GM23338 (cell line): ENCODE measurements at regions not wholly inside any gene's neighbourhood (a gene's known extent, or its start where the extent isn't known, plus 50 kb on each side); places are given as distances from the start of the nearest gene placed in this dataset.
"Not testable (repeated sequence)": the region's sequence is repeated elsewhere in the genome, so short reads cannot be mapped to it uniquely, and the experiment has no call there.

Experiments
- CREB1 ChIP-seq: fragments of 250-450 bp; sonication (Bioruptor Pico); IDR thresholded peaks from 2 replicates; pipeline ENCODE4 v1.5.0; 2020; ENCODE audit warnings: low read depth, mild to moderate bottlenecking, moderate library complexity
- CTCF ChIP-seq, 2 experiments: fragments of 200-600 bp in 1 of 2; sonication (generic) in 1 of 2; conservative IDR thresholded peaks; 2 replicates each; pipeline versions ENCODE4 v1.5.1 to v1.6.1; 2016 to 2017; ENCODE audit warnings: antibody characterized with exemption in 2 of 2, low read depth in 2 of 2, mild to moderate bottlenecking in 2 of 2, moderate library complexity in 1 of 2
- ETS1 ChIP-seq: IDR thresholded peaks from 2 replicates; pipeline ENCODE4 v1.6.1; 2016; ENCODE audit warnings: antibody characterized with exemption
- EZH2 ChIP-seq: fragments of 200-600 bp; sonication (generic); IDR thresholded peaks from one replicate; pipeline ENCODE4 v1.8.0; 2017; ENCODE audit warnings: antibody characterized with exemption, mild to moderate bottlenecking, low read depth; ENCODE audit not compliant: unreplicated experiment
- EZH2phosphoT487 ChIP-seq: fragments of 200-600 bp; sonication (generic); IDR thresholded peaks from one replicate; pipeline ENCODE4 v1.8.1; 2018; ENCODE audit warnings: antibody characterized with exemption; ENCODE audit not compliant: unreplicated experiment
- JUNB ChIP-seq: IDR thresholded peaks from one replicate; pipeline ENCODE4 v1.6.1; 2016; ENCODE audit warnings: antibody characterized with exemption; ENCODE audit not compliant: unreplicated experiment
- NANOG ChIP-seq: IDR thresholded peaks from 2 replicates; pipeline ENCODE4 v1.6.1; 2016; ENCODE audit warnings: antibody characterized with exemption, borderline replicate concordance
- POLR2AphosphoS5 ChIP-seq: IDR thresholded peaks from 2 replicates; pipeline ENCODE4 v1.6.1; 2016; ENCODE audit warnings: antibody characterized with exemption, low read depth
- REST ChIP-seq: IDR thresholded peaks from one replicate; pipeline ENCODE4 v1.6.1; 2018; ENCODE audit warnings: antibody characterized with exemption; ENCODE audit not compliant: unreplicated experiment
- STAT1 ChIP-seq: IDR thresholded peaks from one replicate; pipeline ENCODE4 v1.6.1; 2016; ENCODE audit warnings: antibody characterized with exemption; ENCODE audit not compliant: unreplicated experiment
- ZNF114 ChIP-seq: fragments of 250-450 bp; sonication (Bioruptor Pico); IDR thresholded peaks from 2 replicates; pipeline ENCODE4 v1.5.0; 2020; ENCODE audit warnings: mild to moderate bottlenecking, moderate library complexity
- ZNF331 ChIP-seq: fragments of 250-450 bp; sonication (Bioruptor Pico); IDR thresholded peaks from 2 replicates; pipeline ENCODE4 v1.5.0; 2020; ENCODE audit warnings: low read depth, mild to moderate bottlenecking, moderate library complexity
- ZNF462 ChIP-seq: fragments of 250-450 bp; sonication (Bioruptor Pico); IDR thresholded peaks from 2 replicates; pipeline ENCODE4 v1.5.0; 2020; ENCODE audit warnings: mild to moderate bottlenecking, moderate library complexity

- not testable (repeated sequence) for TF ChIP-seq CTCF (conservative IDR thresholded peaks at IDR 0.05; ENCODE audit: low read depth in 2 of 2); POLR2AphosphoS5; EZH2; ETS1; EZH2phosphoT487; NANOG; REST; JUNB; ZNF331 (CRISPR knock-in tag); CREB1 (CRISPR knock-in tag); ZNF114 (CRISPR knock-in tag); STAT1; ZNF462 (CRISPR knock-in tag)
Observed at GRCh38 chr1:182316454-182316853, 75.1 kb downstream of the GLUL start.
